Stromal cell of bone marrow (primary cell): ENCODE measurements at regions not wholly inside any gene's neighbourhood (a gene's known extent, or its start where the extent isn't known, plus 50 kb on each side); places are given as distances from the start of the nearest gene placed in this dataset.
"Not testable (repeated sequence)": the region's sequence is repeated elsewhere in the genome, so short reads cannot be mapped to it uniquely, and the experiment has no call there.

Experiments
- DNase-seq: peaks from one replicate; pipeline ENCODE4 v3.0.0-alpha.2; 2012; ENCODE audit warnings: low read depth

DNA sequence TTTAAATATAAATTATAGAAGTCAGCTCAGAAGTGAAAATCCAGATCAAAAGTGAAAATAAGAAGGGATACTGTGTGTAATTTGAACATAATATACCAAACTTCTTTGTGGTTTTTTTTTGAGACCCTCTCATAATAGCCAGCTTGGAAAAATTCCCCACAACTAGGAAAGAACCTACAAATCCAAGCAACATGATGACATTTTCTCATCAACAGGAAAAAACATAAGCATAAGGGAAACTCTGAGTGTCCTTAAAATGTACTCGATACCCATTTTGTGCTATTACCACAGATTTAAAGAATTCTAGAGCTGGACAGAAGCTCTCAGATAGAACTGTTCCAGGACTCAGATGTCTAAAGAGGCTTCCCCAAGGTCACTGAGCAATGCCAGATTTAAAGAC lies 214.8 kb upstream of the KLF14 start:
- no peak for DNase-seq

DNA sequence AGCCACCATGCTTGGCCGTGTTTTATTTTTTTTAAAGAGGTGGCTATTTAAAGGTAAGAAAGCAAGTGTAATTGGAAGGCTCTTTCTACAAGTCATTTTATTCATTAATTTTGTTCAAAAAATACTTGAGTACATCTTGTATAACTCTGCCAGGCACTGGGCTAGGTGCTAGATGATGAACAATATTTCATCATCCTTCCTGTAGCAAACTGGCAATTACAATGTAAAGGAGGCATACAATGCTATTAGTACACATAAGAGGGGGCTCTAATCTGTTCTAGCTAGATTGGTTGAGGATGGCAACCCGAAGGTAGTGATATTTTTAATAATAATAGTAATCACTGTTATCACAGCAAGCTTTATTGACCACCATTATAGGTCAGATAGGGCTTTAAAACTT lies 215.5 kb upstream of the KLF14 start:
- no peak for DNase-seq

DNA sequence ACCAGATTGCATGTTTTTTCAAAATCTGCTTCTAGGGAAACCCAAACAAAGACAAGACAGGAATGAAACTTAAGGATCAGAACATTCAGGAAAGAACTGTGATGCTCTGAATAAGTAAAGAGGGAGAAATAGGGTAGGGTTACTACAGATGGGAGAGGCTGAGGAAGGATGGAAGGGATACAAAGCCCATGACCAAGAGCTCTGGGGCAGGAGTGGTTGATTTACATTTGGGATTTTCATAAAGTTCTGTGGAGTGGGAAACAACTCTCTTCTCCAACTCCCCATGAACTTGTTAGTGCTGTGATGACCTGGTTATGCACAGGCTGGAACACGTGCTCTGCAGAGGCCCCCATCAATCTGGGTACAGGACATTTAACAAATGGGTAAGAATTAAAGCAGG lies 216.0 kb upstream of the KLF14 start:
- DNase-seq: no peak

- DNase-seq: no peak
Observed at GRCh38 chr7:130950741-130951140, 216.7 kb upstream of the KLF14 start.

DNA sequence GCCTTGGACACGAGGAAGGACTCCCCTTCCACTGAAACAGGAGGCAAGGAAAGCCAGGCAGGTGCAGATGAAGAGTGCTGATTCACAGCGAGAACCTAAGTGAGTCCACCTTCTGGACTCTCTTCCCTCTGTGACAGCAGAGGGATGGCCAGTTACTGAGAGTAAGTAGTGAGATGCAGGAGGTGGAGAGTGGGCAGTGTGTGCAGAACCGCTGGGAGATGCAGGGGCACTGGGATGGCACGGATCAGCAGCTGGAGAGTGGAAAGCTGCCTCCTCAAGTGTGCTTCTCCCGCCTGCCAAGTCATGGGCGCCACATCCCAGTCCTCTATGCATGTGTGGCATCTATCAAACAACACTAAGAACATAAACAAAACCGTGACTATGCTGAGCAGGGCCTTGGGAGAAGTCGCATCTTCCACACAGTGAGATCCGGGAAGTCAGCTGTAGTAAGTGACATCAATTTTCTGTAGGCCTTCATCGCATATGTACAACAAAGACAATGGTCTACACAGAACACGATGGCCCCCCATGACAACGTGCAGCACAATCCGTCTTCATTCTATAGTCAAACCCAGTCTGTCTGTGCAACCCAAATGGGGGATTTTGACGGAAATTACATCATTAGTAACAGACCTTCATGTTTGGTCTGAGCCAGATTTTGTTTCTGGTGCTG lies 217.4 kb upstream of the KLF14 start:
- DNase-seq: no peak

DNA sequence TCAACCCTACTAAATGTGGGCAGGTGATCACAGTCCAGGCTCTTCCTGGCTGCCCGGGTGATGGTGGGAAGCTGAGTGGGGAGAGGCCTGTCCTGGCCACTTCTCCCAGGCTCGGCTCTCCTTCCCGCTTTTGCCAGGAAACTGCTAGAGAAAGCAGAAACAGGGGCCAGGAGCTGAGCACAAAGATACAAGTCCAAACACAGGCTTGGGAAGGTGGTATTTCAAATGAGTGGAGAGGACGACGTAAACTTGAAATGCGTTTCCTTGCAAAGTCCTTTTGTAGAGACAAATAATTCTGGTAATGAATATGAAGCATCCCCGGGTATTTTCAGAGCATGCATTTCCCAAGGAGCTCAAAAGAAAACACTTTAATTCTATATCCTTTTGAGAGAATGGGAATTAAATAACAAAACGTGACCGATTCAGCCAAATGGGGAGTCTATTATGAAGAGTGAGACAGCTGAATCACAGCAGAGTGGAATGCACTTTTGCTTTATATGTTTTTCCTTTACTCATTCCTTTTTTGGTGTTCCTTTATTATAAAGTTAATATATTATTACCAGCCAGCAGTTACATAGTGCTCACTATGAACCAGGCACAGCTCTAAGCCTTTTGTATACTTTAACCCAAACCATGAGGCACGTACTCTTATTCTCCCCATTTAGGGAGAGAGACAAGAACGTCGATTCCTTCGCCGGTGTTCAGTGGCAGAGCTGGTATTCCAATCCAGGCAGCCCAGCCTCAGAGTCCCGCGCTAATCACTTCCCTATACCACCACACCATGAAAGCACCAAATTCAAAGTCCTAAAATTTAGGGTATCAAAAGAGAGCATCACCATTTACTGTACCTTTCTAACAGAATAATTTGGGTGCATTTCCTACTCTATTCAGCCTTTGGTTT lies 218.2 kb upstream of the KLF14 start:
- no peak for DNase-seq

- DNase-seq: no peak
Observed at GRCh38 chr7:130953196-130953595, 219.2 kb upstream of the KLF14 start.

GRCh38 chr7:130954918-130955564 lies 221.0 kb upstream of the KLF14 start:
- DNase-seq: no peak

DNA sequence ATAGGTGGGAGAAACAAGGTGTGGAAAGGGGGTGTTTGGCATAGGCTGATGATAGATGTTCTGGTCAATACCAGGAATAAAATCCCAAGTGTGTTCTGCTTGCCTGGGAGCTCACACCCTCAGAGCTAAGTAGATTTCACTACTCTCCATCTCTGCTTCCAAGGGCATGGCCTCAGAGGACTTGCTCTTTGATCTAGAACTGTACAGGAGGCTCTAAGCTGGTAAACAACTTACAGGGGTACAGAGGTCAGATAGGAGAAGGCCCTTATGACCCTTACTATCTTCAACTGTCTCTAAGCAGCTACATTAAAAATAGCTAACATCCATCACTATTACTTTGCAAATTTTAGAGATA lies 221.5 kb upstream of the KLF14 start:
- no peak for DNase-seq

- no peak for DNase-seq
Observed at GRCh38 chr7:130956417-130957136, 222.6 kb upstream of the KLF14 start.

GRCh38 chr7:130957137-130957513 lies 223.1 kb upstream of the KLF14 start:
- DNase-seq: no peak

DNA sequence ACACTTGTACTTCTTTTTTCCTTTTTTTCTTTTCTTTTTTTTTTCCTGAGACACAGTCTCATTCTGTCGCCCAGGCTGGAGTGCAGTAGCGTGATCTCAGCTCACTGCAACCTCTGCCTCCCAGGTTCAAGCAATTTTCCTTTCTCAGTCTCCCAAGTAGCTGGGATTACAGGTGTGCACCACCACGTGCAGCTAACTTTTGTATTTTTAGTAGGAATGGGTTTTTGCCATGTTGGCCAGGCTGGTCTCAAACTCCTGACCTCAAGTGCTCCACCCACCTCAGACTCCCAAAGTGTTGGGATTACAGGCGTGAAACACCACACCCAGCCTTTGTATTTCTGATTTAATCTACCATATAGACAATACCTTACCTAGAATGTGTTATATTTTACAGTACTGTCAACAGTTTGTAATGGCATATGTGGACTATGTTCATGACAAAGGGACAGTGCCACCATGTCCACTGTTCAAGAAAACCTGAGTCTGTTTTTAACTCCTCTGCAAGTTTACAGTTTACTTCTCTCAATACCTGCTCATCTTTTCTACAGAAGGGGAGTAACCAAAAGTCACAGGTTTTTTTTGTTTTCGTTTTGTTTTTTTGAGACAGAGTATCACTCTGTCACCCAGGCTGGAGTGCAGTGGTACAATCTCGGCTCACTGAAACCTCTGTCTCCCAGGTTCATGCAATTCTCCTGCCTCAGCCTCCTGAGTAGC lies 223.9 kb upstream of the KLF14 start:
- DNase-seq: not testable (repeated sequence)

DNA sequence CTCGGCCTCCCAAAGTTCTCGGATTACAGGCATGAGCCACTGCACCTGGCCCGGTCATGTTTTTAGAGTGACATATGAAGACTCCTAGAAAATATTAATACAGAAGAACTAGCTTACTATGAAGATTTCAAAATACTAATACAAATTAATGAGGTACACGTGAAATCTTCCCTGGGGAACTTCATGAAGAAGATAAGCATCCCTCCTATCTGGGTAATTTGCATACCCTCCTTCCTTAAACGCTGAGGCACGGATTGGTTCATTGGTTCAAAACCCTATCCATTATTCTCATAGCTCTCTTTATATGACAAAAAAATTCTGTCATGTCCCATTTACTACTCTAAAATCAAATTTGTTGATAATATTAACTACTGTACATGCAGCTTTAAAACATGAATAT lies 224.8 kb upstream of the KLF14 start:
- DNase-seq: no peak

GRCh38 chr7:130959743-130960207 lies 225.8 kb upstream of the KLF14 start:
- DNase-seq: peak; percentile 81

DNA sequence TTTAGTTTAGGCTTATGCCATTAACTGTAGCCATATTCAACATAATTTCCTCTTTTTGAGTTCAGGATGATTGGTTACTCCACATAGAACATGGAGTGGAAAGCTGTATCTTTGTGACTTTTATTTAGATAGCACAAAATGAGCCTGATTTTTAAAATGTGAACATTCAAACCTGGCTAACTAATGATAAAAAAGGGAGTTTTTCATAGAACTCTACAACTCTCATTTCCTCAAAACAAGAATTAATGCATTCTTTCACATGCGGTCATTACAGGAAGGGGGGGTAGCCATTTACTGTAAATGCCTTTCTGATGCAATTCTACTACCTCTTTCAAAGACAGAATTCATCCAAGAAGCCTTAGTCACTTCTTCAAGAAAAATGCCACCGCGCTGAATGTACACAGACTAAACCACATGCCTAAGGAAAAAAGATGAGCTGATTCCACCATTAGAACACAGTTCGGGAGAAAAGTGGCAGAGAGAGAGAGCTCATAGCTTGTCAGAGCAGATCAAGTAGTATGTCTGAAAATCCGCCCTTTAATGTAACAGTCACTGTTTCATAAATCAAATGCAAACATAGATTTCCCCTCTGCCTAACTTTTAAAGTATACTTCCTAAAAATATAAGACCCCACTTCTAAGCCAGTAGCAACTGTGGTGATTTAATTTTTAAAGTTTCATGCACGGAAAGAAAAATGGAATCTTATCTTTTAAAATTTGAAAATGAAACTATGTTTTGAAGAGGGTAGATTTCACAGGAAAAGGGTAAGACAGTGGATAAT lies 226.4 kb upstream of the KLF14 start:
- peak; percentile 97 for DNase-seq

- DNase-seq: peak; percentile 78
Observed at GRCh38 chr7:130961128-130961601, 227.2 kb upstream of the KLF14 start.

DNA sequence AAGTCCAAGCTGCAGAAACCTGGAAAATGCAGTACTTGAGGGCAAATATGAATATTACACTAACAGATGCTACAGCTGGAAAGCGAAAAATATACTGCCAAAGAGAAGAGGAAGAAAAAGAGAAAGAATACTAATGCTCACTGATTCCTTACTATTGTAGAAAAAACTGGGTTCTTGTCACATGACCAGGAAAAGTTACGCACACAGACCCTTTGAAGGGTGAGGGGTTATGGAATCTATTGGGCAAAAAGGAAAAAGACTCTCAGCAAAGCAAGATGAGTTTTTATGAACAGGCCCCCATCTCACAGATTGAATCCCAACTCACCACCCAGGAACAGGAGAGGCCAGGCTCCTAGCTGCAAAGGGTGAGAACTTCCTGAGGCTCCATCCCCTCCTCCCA lies 228.1 kb upstream of the KLF14 start:
- no peak for DNase-seq

DNA sequence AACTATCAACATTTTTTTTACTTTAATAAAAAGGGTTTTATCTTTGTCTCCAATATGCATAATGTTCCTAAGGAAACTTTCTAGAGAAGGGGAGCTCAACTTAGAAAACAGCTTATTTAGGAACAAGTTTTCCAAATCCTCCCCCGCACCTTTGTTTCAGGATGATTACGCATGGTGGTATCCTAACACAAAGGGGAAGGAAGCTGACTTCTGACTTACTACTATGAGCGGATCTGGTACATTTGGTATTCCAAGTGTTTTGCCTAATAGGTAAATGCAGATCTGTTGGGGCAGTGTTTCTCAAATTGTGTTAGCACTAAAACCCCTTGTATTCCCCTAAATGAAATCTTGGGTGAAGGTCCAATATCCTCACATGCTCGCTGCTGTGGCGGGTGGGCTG lies 229.3 kb upstream of the KLF14 start:
- DNase-seq: no peak

- no peak for DNase-seq
Observed at GRCh38 chr7:130965515-130965914, 231.5 kb upstream of the KLF14 start.

DNA sequence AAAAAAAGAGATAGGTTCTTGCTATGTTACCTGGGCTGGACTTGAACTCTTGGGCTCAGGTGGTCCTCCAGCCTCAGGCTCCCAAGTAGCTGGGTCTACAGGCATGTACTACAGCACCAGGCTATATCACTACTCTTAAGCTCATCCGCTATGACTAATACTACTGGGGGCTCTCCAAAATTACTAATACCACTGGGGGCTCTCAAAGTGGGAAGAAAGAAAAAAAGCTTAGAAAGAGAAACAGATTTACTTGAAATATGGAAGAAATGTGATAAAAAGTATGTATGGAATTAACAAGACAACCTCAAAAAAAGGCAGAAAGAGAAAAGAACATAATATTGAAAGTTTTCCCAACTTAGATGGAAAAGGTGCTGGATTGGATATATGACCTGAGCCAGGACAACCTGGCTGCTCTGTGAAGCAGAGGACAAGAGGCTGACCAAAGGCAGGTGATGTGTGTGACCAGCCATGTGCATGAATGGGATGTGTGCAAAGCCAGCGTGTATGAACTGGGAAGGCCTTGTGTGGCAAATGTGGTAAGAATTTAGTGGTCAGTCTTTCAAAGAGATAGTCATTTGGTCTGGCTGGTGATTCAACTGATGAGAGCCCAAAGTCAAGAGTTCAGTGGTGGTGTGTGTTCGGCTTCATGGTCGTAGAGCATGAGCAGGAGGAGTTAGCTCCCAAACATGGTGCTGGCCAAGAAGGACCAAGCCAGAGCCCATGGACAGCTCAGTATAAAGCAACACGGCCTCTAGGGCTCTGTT lies 232.4 kb upstream of the KLF14 start:
- peak; percentile 82 for DNase-seq
